NCI-H1048 (cell line): ENCODE measurements at regions not wholly inside any gene's neighbourhood (a gene's known extent, or its start where the extent isn't known, plus 50 kb on each side); places are given as distances from the start of the nearest gene placed in this dataset.

Source experiments
- DNase-seq: peaks from one replicate; lab custom pipeline; 2025; lab: John Stamatoyannopoulos, UW

DNA sequence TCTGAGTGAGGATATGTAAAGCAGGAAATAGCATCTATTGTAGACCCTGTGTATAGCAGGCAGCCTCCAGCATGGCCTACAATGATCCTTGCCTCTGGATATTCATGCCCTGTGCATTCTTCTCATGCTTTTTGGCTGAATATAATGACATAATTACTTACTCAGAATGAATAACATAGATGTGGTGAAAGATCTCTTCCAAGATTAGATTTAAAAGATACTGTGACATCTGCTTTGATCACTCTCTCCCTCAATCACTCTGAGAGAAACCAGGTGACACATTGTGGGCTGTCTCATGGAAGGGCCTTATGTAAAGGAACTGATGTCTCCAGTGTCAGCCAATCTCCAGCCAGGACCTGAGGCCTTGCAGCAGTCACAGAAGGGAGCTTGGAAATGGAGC, 376.7 kb downstream of the DNAH5 start:
- DNase-seq: no peak

- no peak for DNase-seq
Observed at GRCh38 chr5:13566871-13567339, 377.6 kb downstream of the DNAH5 start.

GRCh38 chr5:13558408-13558807, 386.1 kb downstream of the DNAH5 start:
- DNase-seq: no peak

GRCh38 chr5:13553896-13554295, 390.6 kb downstream of the DNAH5 start:
- no peak for DNase-seq

GRCh38 chr5:13552361-13552760, 392.1 kb downstream of the DNAH5 start:
- no peak for DNase-seq

- DNase-seq: no peak
Observed at GRCh38 chr5:13551645-13552044, 392.8 kb downstream of the DNAH5 start.

GRCh38 chr5:13540168-13540750, 404.2 kb downstream of the DNAH5 start:
- no peak for DNase-seq

DNA sequence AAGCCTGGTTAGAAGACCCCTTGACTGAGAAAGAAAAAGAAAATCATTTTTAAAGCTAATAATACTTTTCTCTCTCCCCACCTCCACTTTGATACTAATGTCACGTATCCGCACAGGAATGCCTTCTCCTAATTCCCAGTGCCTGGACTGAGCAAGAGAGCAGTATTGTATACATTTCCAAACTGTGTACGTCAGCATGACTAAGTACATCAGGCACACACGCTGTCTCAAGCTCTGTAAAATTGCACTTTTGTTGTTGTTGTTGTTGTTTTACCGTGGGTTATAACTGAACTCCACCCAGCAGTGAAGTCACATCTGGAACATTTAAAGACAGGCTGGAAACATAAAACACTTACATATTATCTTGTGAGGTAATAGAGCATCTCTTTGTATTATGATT, 407.6 kb downstream of the DNAH5 start:
- DNase-seq: no peak

- DNase-seq: no peak
Observed at GRCh38 chr5:13533833-13534232, 410.7 kb downstream of the DNAH5 start.

GRCh38 chr5:13529300-13529699, 415.2 kb downstream of the DNAH5 start:
- DNase-seq: no peak

DNA sequence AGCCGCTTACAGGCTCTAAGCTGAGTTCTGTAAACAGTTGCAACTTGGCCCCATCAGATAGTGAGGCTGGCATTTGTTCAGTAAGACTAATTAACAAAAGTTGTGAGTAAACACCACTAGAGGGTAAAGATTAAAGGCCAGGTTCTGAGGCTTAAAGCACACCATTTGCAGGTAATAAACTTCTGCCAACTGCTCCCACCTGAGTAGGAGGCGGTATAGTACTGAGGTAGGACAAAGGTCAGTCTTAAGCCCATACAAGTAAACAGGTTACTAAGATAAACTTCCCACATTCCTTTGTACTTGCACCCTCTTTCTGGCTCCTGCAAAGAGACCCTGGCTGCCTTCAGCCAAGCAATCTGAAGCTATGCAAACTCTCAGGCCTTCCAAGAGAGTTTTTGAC, 419.6 kb downstream of the DNAH5 start:
- no peak for DNase-seq

GRCh38 chr5:13519131-13519530, 425.4 kb downstream of the DNAH5 start:
- no peak for DNase-seq

DNA sequence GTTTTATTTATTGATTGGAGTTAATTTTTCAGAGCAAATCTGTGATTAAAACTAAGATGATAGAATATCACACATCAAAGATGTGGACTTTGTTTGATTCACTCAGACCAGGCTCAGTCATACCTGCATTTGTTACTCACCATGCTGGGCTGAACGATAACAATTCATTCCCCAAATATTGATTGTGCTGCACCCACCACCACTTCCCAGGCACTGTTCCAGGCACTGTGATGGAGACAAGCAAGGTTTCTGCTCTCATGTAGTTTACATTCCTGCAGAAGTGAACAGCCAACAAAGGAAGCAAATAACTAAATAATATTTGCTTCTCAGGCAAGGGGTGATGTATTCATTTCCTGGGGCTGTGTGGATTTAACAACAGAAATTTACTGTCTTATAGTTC, 428.3 kb downstream of the DNAH5 start:
- no peak for DNase-seq

- DNase-seq: no peak
Observed at GRCh38 chr5:13511442-13511841, 433.0 kb downstream of the DNAH5 start.

GRCh38 chr5:13510616-13511015, 433.9 kb downstream of the DNAH5 start:
- no peak for DNase-seq

DNA sequence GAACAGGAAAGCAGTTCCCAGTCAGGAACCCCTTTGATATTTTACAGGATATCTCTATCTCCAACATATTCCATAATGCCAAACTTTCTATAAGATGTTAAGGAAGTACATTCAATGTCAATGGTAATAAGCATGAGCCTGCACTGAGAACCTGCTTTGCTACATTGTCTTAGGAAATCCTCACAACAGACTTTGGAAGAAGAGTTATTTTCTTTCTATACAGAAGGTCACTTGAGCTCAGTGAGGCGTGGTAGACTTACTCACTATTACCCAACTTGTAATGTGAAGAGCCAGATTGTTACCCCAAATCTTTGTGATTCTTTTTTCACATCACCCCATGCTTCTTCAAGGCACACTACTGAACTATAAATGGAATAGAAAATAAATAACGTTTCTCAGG, 435.9 kb downstream of the DNAH5 start:
- DNase-seq: no peak

- no peak for DNase-seq
Observed at GRCh38 chr5:13505326-13505725, 439.2 kb downstream of the DNAH5 start.

DNA sequence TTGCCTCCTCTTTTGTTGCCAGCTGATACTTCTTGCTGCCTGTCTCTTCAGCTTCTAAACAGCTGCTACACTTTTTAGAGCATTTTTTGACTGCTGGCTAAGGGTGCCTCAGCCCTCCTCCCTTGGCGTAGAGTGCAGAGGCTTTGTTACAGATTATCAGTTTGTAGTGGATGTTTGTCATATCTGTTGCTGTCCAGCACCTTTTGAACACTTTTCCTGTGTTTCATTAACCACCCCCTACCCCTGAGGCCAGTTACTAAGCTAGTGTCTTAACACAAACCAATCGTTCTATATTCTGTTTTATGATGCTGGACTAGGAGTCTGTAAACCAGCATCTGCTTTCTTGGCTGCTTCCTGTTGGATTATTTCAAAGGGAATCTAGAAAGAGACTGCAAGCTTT, 441.5 kb downstream of the DNAH5 start:
- DNase-seq: no peak

DNA sequence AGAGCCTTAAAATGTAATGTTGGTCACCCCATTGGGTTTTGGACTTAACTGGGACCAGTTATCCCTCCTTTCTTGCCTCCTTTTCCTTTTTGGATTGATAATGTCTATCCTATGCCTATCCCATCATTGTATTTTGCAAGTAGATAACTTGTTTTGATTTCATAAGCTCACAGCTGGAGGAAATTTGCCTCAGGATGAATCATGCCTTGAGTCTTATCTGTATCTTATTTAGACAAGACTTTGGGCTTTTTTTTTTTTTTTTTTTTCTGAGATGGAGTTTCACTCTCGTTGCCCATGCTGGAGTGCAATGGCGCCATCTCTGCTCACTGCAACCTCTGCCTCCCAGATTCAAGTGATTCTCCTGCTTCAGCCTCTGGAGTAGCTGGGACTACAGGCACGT, 443.3 kb downstream of the DNAH5 start:
- no peak for DNase-seq

GRCh38 chr5:13498279-13498678, 446.2 kb downstream of the DNAH5 start:
- no peak for DNase-seq

DNA sequence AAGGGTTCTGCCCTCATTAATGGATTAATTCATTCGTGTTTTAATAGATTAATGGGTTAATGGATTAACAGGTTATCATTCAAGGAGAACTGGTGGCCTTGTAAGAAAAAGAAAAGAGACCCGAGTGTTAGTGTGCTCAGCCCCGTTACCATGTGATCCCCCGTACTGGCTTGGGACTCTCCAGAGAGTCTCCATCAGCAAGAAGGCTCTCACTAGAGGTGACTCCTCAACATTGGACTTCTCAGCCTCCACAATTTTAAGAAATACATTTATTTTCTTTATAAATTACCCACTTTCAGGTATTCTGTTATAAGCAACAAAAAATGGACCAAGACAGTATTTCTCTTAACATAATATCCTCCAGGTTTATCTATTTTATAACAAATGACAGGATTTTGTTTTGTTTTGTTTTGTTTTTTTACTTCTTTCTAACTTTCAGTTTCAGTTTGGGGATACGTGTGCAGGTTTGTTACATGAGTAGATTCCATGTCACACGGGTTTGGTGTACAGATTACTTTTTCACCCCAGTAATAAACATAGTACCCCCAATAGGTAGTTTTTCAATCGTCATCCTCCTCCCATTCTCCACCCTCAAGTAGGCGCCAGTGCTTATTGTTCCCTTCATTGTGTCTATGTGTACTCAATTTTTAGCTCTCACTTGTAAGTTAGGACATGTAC, 456.1 kb downstream of the DNAH5 start:
- no peak for DNase-seq

GRCh38 chr5:13480834-13481233, 463.7 kb downstream of the DNAH5 start:
- no peak for DNase-seq

- DNase-seq: peak; percentile 22
Observed at GRCh38 chr5:13478831-13479465, 465.5 kb downstream of the DNAH5 start.
